ENCODE measurements at regions not wholly inside any gene's neighbourhood (a gene's known extent, or its start where the extent isn't known, plus 50 kb on each side); places are given as distances from the start of the nearest gene placed in this dataset.

DNA sequence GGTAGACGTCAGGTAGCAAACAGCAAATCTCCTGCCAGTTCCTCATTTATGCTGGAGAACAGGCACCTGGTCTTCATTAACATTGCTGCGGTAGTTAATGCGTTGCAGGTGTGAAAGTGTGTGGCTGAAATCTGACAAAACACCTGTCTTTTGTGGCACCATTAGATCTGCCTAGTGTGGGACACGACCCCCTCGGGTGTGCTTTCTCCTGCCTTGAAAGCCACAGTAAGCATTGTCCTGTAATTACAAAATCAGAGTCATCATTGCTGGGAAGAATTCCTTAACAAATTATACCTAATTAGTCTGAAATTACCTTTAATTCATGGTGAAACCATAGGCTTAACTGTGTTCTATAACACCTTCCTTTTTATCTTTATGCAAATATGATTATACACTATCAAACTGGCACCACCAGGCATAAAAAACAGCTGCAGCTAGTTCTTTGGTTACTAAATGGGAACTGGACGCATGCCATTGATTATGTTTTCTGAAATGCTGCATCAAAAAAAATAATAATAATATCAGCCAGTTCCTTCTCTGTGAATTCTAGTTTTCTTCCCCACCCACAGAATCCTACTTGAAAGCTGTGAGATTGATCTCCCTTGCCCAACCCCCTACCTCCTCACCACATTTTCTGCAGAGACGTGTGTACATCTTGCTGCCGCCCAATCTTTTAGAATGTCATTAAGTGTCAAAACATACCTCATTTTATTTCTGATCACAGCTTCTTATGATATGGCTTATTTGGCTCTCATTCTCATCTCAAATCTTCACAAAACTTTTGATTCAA, 374.0 kb downstream of the NFIB start:
- H4K20me1 ChIP-seq (ENCODE audit: low read depth): no peaks in the 10 kb centered on the region
- no peak overlapping the region for H3K27ac ChIP-seq
- no peak overlapping the region for H3K4me2 ChIP-seq
- no peaks in the 10 kb centered on the region for H3K9me3 ChIP-seq (ENCODE audit: low read depth)
- no peak overlapping the region for H2AFZ ChIP-seq (replicated peaks)
- no peaks in the 10 kb centered on the region for H3K27me3 ChIP-seq
- Mint-ChIP-seq H3K4me3 (no peak overlapping the region), H3K36me3 (no peaks in the 10 kb centered on the region), H3K4me1 (peaks cover 7% of the 10 kb centered on the region), H3K27me3 (ENCODE audit: insufficient read depth, low read depth) (no peaks in the 10 kb centered on the region), H3K9me3 (no peaks in the 10 kb centered on the region), H3K27ac (no peak overlapping the region)
- DNase-seq (ENCODE audit: low spot score): no peak
- no peak overlapping the region for H3K4me3 ChIP-seq
- no peak overlapping the region for H3K9ac ChIP-seq
- H3K4me1 ChIP-seq: no peaks in the 10 kb centered on the region
- no peaks in the 10 kb centered on the region for H3F3A ChIP-seq (ENCODE audit: low read depth)
- TF ChIP-seq EZH2 (IDR thresholded peaks at IDR 0.05) (no peak), EZH2phosphoT487 (IDR thresholded peaks at IDR 0.05) (no peak)
- TF ChIP-seq, protein P1, sequence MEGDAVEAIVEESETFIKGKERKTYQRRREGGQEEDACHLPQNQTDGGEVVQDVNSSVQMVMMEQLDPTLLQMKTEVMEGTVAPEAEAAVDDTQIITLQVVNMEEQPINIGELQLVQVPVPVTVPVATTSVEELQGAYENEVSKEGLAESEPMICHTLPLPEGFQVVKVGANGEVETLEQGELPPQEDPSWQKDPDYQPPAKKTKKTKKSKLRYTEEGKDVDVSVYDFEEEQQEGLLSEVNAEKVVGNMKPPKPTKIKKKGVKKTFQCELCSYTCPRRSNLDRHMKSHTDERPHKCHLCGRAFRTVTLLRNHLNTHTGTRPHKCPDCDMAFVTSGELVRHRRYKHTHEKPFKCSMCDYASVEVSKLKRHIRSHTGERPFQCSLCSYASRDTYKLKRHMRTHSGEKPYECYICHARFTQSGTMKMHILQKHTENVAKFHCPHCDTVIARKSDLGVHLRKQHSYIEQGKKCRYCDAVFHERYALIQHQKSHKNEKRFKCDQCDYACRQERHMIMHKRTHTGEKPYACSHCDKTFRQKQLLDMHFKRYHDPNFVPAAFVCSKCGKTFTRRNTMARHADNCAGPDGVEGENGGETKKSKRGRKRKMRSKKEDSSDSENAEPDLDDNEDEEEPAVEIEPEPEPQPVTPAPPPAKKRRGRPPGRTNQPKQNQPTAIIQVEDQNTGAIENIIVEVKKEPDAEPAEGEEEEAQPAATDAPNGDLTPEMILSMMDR (IDR thresholded peaks at IDR 0.05): no peak
- no peaks in the 10 kb centered on the region for H3K36me3 ChIP-seq
- H3K79me2 ChIP-seq (ENCODE audit: low read depth): no peaks in the 10 kb centered on the region

DNA sequence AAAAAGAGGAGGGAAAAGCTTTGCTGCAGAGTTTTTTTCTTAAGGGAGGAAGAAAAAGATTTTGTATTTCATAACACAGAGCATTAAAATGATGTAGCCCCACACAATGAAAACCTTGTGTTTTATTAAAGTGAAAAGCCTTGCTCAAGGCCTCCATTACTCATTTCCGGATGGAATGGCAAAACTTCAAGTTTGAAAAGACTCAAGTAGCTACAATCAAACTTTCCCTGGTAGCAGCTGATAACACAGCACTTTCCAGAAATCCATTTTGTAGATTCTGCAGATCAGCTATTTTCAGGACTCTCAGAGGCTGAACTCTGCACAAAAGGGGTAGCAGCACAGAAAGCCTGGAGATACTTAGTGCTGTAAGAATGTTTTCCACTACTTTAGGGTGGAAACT, 374.8 kb downstream of the NFIB start:
- Mint-ChIP-seq H3K4me3 (no peak overlapping the region), H3K27ac (no peak overlapping the region), H3K9me3 (no peaks in the 10 kb centered on the region), H3K36me3 (no peaks in the 10 kb centered on the region), H3K4me1 (peaks cover 4% of the 10 kb centered on the region), H3K27me3 (ENCODE audit: insufficient read depth, low read depth) (no peaks in the 10 kb centered on the region)
- no peak overlapping the region for H2AFZ ChIP-seq (replicated peaks)
- H3K9me3 ChIP-seq (ENCODE audit: low read depth): no peaks in the 10 kb centered on the region
- DNase-seq (ENCODE audit: low spot score): no peak
- H3F3A ChIP-seq (ENCODE audit: low read depth): no peaks in the 10 kb centered on the region
- no peak overlapping the region for H3K27ac ChIP-seq
- H4K20me1 ChIP-seq (ENCODE audit: low read depth): no peaks in the 10 kb centered on the region
- no peaks in the 10 kb centered on the region for H3K4me1 ChIP-seq
- no peak overlapping the region for H3K9ac ChIP-seq
- H3K4me3 ChIP-seq: no peak overlapping the region
- no peaks in the 10 kb centered on the region for H3K27me3 ChIP-seq
- TF ChIP-seq EZH2phosphoT487 (IDR thresholded peaks at IDR 0.05) (no peak), EZH2 (IDR thresholded peaks at IDR 0.05) (no peak)
- TF ChIP-seq, protein P1 (IDR thresholded peaks at IDR 0.05): no peak
- no peaks in the 10 kb centered on the region for H3K36me3 ChIP-seq
- no peaks in the 10 kb centered on the region for H3K79me2 ChIP-seq (ENCODE audit: low read depth)
- H3K4me2 ChIP-seq: no peak overlapping the region

DNA sequence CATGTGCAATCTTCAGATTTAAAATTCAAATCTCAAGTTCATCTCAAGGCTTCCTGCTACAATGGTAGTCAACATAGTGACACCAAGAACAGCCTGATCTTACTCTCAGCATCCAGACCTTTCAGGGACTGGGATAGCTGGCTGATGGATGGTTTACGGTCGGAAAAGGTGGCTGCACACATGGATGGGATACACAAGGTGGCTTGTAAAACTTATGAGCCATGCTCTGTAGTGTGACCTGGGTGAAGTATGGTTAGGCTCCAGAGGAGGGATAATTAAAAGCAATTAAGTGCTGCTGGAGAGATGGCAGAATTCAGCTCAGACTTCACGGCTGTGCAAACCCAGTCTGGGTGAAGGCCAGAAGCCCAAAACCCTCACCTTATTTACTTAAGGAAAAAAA, 379.5 kb downstream of the NFIB start:
- DNase-seq (ENCODE audit: low spot score): no peak
- H3K27me3 Mint-ChIP-seq (ENCODE audit: insufficient read depth, low read depth): no peaks in the 10 kb centered on the region
- no peak overlapping the region for H2AFZ ChIP-seq (replicated peaks)
- H3K9me3 Mint-ChIP-seq: no peaks in the 10 kb centered on the region
- H3K4me1 Mint-ChIP-seq: peaks cover 4% of the 10 kb centered on the region
- H3K36me3 Mint-ChIP-seq: no peaks in the 10 kb centered on the region
- no peak overlapping the region for H3K9ac ChIP-seq
- H3K4me3 Mint-ChIP-seq: no peak overlapping the region
- H3F3A ChIP-seq (ENCODE audit: low read depth): no peaks in the 10 kb centered on the region
- H3K9me3 ChIP-seq (ENCODE audit: low read depth): no peaks in the 10 kb centered on the region
- no peak overlapping the region for H3K4me3 ChIP-seq
- H3K36me3 ChIP-seq: no peaks in the 10 kb centered on the region
- H3K27ac ChIP-seq: no peak overlapping the region
- no peaks in the 10 kb centered on the region for H3K27me3 ChIP-seq
- H4K20me1 ChIP-seq (ENCODE audit: low read depth): no peaks in the 10 kb centered on the region
- TF ChIP-seq, protein P1 (IDR thresholded peaks at IDR 0.05): no peak
- TF ChIP-seq EZH2 (IDR thresholded peaks at IDR 0.05): no peak
- TF ChIP-seq EZH2phosphoT487 (IDR thresholded peaks at IDR 0.05): no peak
- no peak overlapping the region for H3K27ac Mint-ChIP-seq
- no peaks in the 10 kb centered on the region for H3K79me2 ChIP-seq (ENCODE audit: low read depth)
- no peaks in the 10 kb centered on the region for H3K4me1 ChIP-seq
- no peak overlapping the region for H3K4me2 ChIP-seq
